K562 (cell line): ENCODE measurements at regions not wholly inside any gene's neighbourhood (a gene's known extent, or its start where the extent isn't known, plus 50 kb on each side); places are given as distances from the start of the nearest gene placed in this dataset.
A peak's percentile ranks its signal among the peaks of the same experiment; 100 is the strongest.

Source experiments
- ATAC-seq: fragments of 200-7000 bp; cut with Tn5 transposase; 3 replicates; pipeline ENCODE4 v1.9.1; 2020; ENCODE audit warnings: moderate library complexity
- BruUV-seq: library from RNA; stranded (reverse); fragments of 400-500 nt; replicated peaks from 2 replicates; lab custom pipeline; 2021; lab: Mats Ljungman, UMichigan
- CTCF ChIA-PET: fragments of 300-600 bp; formaldehyde crosslinking; extraction: SDS; loops from one replicate; lab custom pipeline; 2021; ENCODE audit warnings: low intra/inter-chr PET ratio; lab: Yijun Ruan, JAX
- POLR2A ChIA-PET: fragments of 300-600, 350-650 bp; sonication (Branson Sonifier 250); formaldehyde crosslinking; extraction: SDS; loops from one replicate; lab custom pipeline; 2021; ENCODE audit warnings: antibody characterized with exemption, inconsistent platforms; lab: Yijun Ruan, JAX
- DNase-seq, 4 experiments: peaks; one replicate each; pipeline versions ENCODE4 v3.0.0 to v3.0.0-alpha.2; 2011 to 2018; ENCODE audit warnings: low spot score in 3 of 4, mixed read lengths in 3 of 4; ENCODE audit errors: extremely low read depth in 1 of 4
- FAIRE-seq: peaks from 2 replicates; lab custom pipeline; 2011; peaks lifted over from hg19 to GRCh38; lab: Jason Lieb, UNC
- H2AFZ ChIP-seq: 2 replicates; pipeline ENCODE4 v1.6.0; 2011; ENCODE audit warnings: low read depth, low read length, control low read depth, inconsistent platforms
- H3K27ac ChIP-seq: fragments of 200-600 bp; 3 replicates; pipeline ENCODE4 v1.8.0; 2011; ENCODE audit warnings: low read depth, mild to moderate bottlenecking, control low read depth, inconsistent platforms, low read length, moderate library complexity, mixed read lengths; ENCODE audit errors: extremely low read depth
- H3K27me3 ChIP-seq, 2 experiments: fragments of 300-600 bp in 1 of 2; 2 replicates in 1 of 2; 3 replicates in 1 of 2; pipeline versions ENCODE4 v1.6.0 to v1.8.0; 2011; ENCODE audit warnings: inconsistent platforms in 2 of 2, low read length in 2 of 2, mild to moderate bottlenecking in 1 of 2, mixed read lengths in 1 of 2, moderate library complexity in 1 of 2; ENCODE audit not compliant: control insufficient read depth in 2 of 2, insufficient read depth in 2 of 2
- H3K36me3 ChIP-seq: fragments of 300-600 bp; 3 replicates; pipeline ENCODE4 v1.8.0; 2011; ENCODE audit warnings: mild to moderate bottlenecking, low read length, inconsistent platforms; ENCODE audit not compliant: control insufficient read depth, insufficient read depth
- H3K4me1 ChIP-seq, 2 experiments: fragments of 200-600 bp in 1 of 2; replicated peaks in 1 of 2; 2 replicates in 1 of 2; 3 replicates in 1 of 2; pipeline versions ENCODE4 v1.5.1 to v1.8.0; 2011; ENCODE audit warnings: inconsistent platforms in 2 of 2, low read length in 2 of 2, mild to moderate bottlenecking in 1 of 2, mixed read lengths in 1 of 2, moderate library complexity in 1 of 2; ENCODE audit not compliant: control insufficient read depth in 2 of 2, insufficient read depth in 2 of 2
- H3K4me2 ChIP-seq: 2 replicates; pipeline ENCODE4 v1.6.1; 2011; ENCODE audit warnings: low read length, control low read depth, inconsistent platforms, mixed read lengths; ENCODE audit not compliant: insufficient read depth
- H3K4me3 ChIP-seq: fragments of 200-600 bp; sonication (generic), shearing (Covaris generic); 2 replicates; pipeline ENCODE4 v1.5.1; 2016; ENCODE audit warnings: control low read depth, inconsistent platforms
- H3K79me2 ChIP-seq: fragments of 200-600 bp; 3 replicates; pipeline ENCODE4 v1.8.0; 2011; ENCODE audit warnings: low read length, inconsistent platforms; ENCODE audit not compliant: control insufficient read depth, insufficient read depth
- H3K9ac ChIP-seq, 2 experiments: 2 replicates each; pipeline versions ENCODE4 v1.6.0 to v1.6.1; 2011; ENCODE audit warnings: low read depth in 2 of 2, low read length in 2 of 2, control low read depth in 1 of 2, inconsistent platforms in 1 of 2, mild to moderate bottlenecking in 1 of 2, mixed read lengths in 1 of 2; ENCODE audit not compliant: insufficient read depth in 1 of 2
- H3K9me1 ChIP-seq: one replicate; pipeline ENCODE4 v1.6.0; 2011; ENCODE audit warnings: inconsistent platforms, mild to moderate bottlenecking, low read length, moderate library complexity; ENCODE audit not compliant: control insufficient read depth, insufficient read depth
- H3K9me3 ChIP-seq: replicated peaks from 2 replicates; pipeline ENCODE4 v1.5.1; 2011; ENCODE audit warnings: low read depth, low read length, inconsistent platforms; ENCODE audit not compliant: control insufficient read depth, insufficient read depth
- H4K20me1 ChIP-seq: replicated peaks from 2 replicates; pipeline ENCODE4 v1.6.1; 2011; ENCODE audit warnings: low read length, inconsistent platforms, mixed read lengths; ENCODE audit not compliant: control insufficient read depth, insufficient read depth
- CBFA2T2 ChIP-seq: fragments of 450-650 bp; conservative IDR thresholded peaks from 2 replicates; pipeline ENCODE4 v1.6.1; 2017; ENCODE audit warnings: mild to moderate bottlenecking
- RAD51 ChIP-seq: fragments of 450-650 bp; IDR thresholded peaks from 2 replicates; pipeline ENCODE4 v1.7.1; 2016; ENCODE audit warnings: low read depth, mild to moderate bottlenecking, borderline replicate concordance
- RFX1 ChIP-seq: fragments of 450-650 bp; IDR thresholded peaks from 2 replicates; pipeline ENCODE4 v1.6.1; 2016; ENCODE audit warnings: mild to moderate bottlenecking, moderate library complexity
- WGBS: fragments of 100-300 bp; shearing (Covaris generic); methylation state at CpG from one replicate; pipeline ENCODE4 v1.1.6; 2016; ENCODE audit warnings: low coverage, mixed read lengths; ENCODE audit not compliant: insufficient coverage; ENCODE audit errors: missing lambda C conversion rate; 5-methylcytosine and 5-hydroxymethylcytosine counted together
- in situ Hi-C: fragments of 300-500 bp; cut with MboI; formaldehyde crosslinking; loops from 4 replicates; pipeline ENCODE4 v1.15.0; 2018; ENCODE audit warnings: inconsistent platforms, mixed read lengths
- intact Hi-C: fragments of 100-400 bp; cut with micrococcal nuclease; formaldehyde crosslinking; loops from 2 replicates; pipeline ENCODE4 v1.14.2; 2022
- TF ChIP-seq, protein P1 (sequence below): sonication (generic); formaldehyde crosslinking; IDR thresholded peaks from 2 replicates; pipeline ENCODE4 v1.8.0; 2022; ENCODE audit warnings: mild to moderate bottlenecking, missing genetic modification reagents
- TF ChIP-seq, protein P2 (sequence below): sonication (generic); formaldehyde crosslinking; IDR thresholded peaks from 2 replicates; pipeline ENCODE4 v1.8.1; 2022; ENCODE audit warnings: missing genetic modification reagents
- TF ChIP-seq, protein P3 (sequence below): conservative IDR thresholded peaks from 2 replicates; pipeline ENCODE4 v1.6.1; 2011; ENCODE audit warnings: low read depth, mild to moderate bottlenecking, low read length; ENCODE audit not compliant: control insufficient read depth
- TF ChIP-seq, protein P4 (sequence below): fragments of 450-650 bp; formaldehyde crosslinking; IDR thresholded peaks from 2 replicates; pipeline ENCODE4 v1.4.0; 2020; ENCODE audit warnings: mild to moderate bottlenecking, mixed read lengths

DNA sequence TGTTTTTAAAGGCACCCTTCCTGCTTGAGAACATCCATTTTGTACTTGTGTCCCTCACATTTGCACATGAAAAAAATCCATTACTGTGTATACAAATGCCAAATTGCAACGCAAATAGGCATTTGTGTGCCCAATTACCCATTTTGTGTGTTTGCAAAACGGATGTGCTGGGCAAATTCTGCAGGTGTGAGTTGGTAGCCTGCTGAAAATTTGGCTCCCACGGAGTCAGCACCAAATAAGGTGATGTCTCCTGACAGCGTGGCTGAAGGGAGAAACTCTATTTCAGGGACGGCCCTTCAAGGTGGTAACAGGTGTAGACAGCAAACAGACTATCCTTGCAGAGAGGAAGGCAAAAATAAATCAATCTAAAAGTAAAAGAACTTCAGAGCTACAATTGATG is 661.1 kb downstream of the BCL11A start (continued):
- no peak for TF ChIP-seq RFX1
- TF ChIP-seq, protein P1, sequence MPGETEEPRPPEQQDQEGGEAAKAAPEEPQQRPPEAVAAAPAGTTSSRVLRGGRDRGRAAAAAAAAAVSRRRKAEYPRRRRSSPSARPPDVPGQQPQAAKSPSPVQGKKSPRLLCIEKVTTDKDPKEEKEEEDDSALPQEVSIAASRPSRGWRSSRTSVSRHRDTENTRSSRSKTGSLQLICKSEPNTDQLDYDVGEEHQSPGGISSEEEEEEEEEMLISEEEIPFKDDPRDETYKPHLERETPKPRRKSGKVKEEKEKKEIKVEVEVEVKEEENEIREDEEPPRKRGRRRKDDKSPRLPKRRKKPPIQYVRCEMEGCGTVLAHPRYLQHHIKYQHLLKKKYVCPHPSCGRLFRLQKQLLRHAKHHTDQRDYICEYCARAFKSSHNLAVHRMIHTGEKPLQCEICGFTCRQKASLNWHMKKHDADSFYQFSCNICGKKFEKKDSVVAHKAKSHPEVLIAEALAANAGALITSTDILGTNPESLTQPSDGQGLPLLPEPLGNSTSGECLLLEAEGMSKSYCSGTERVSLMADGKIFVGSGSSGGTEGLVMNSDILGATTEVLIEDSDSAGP: no peak
- TF ChIP-seq, protein P2, sequence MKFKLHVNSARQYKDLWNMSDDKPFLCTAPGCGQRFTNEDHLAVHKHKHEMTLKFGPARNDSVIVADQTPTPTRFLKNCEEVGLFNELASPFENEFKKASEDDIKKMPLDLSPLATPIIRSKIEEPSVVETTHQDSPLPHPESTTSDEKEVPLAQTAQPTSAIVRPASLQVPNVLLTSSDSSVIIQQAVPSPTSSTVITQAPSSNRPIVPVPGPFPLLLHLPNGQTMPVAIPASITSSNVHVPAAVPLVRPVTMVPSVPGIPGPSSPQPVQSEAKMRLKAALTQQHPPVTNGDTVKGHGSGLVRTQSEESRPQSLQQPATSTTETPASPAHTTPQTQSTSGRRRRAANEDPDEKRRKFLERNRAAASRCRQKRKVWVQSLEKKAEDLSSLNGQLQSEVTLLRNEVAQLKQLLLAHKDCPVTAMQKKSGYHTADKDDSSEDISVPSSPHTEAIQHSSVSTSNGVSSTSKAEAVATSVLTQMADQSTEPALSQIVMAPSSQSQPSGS: no peak
- TF ChIP-seq, protein P3, sequence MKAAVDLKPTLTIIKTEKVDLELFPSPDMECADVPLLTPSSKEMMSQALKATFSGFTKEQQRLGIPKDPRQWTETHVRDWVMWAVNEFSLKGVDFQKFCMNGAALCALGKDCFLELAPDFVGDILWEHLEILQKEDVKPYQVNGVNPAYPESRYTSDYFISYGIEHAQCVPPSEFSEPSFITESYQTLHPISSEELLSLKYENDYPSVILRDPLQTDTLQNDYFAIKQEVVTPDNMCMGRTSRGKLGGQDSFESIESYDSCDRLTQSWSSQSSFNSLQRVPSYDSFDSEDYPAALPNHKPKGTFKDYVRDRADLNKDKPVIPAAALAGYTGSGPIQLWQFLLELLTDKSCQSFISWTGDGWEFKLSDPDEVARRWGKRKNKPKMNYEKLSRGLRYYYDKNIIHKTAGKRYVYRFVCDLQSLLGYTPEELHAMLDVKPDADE: no peak

DNA sequence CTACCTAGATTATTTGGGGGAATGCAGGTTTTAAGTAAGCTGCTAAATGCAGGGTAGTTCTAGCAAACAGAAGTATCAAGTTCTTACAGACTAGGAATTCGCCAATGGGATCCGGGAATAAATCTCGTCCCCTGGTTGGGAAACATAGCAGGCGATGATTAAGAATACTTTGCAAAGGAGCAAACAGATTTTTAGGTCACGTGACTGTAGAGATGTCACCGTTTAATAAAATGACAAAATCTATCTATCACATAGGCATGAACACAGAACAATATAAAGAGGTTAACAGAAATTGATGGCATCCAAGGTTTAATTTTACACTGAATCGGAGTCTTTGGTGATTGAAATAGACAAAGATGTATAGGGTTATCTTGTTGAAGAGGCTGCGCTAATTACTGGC is 664.1 kb downstream of the BCL11A start:
- Histone ChIP-seq H3K9ac (no peak overlapping the region), H4K20me1 (no peaks in the 10 kb centered on the region), H3K27ac (no peak overlapping the region), H3K9me3 (no peaks in the 10 kb centered on the region), H3K27me3 (no peaks in the 10 kb centered on the region), H3K4me2 (no peak overlapping the region), H2AFZ (no peak overlapping the region), H3K4me3 (no peak overlapping the region), H3K9me1 (no peaks in the 10 kb centered on the region), H3K4me1 (no peaks in the 10 kb centered on the region), H3K79me2 (no peaks in the 10 kb centered on the region), H3K36me3 (no peaks in the 10 kb centered on the region)
- 0% methylated on average over 8 of the region's 8 CpGs for WGBS
- BruUV-seq: no TSS peak
- intact Hi-C loops: no loop called here
- ATAC-seq (no peak), FAIRE-seq (no peak), DNase-seq (no peak)
- ChIA-PET POLR2A (no interaction called here), CTCF (no interaction called here)
- in situ Hi-C loops: no loop called here
- TF ChIP-seq RAD51 (peak; percentile 61; the same call in 1 of the 2 replicates), CBFA2T2 (peak; percentile 24; the same call in 1 of the 2 replicates)
- TF ChIP-seq, protein P4, sequence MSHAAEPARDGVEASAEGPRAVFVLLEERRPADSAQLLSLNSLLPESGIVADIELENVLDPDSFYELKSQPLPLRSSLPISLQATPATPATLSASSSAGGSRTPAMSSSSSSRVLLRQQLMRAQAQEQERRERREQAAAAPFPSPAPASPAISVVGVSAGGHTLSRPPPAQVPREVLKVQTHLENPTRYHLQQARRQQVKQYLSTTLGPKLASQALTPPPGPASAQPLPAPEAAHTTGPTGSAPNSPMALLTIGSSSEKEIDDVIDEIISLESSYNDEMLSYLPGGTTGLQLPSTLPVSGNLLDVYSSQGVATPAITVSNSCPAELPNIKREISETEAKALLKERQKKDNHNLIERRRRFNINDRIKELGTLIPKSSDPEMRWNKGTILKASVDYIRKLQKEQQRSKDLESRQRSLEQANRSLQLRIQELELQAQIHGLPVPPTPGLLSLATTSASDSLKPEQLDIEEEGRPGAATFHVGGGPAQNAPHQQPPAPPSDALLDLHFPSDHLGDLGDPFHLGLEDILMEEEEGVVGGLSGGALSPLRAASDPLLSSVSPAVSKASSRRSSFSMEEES: peak; percentile 90
